ENCODE measurements at regions not wholly inside any gene's neighbourhood (a gene's known extent, or its start where the extent isn't known, plus 50 kb on each side); places are given as distances from the start of the nearest gene placed in this dataset.
"Not testable (repeated sequence)": the region's sequence is repeated elsewhere in the genome, so short reads cannot be mapped to it uniquely, and the experiment has no call there.

DNA sequence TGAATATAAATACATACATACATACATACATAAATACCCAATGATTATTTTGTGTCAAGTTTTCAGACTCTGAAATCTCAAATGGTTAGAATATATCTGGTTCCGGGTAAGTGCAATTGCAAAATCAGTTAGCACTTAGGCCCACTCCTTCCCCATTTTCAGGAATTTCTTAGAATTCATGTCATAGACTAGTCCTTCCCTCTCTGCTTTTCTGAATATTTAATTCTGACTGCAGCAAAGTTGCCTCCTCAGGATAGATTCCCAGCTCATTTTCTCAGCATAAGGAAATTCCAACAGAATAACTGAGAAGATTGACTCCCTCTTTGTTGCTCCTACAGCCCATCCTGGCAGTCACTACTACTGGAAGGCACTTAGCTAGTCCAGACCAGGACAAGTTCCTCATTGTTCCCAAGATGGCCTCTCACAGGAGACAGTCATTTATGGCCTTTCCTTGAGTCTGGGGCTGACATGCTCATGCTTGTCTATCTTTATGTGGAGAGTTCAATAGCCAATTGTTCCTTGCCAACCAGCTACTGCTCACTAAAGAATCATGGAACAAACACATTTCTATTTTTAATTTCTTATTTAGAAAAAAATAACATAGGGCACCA lies 142.9 kb upstream of the ITGB1 start:
- no peak for DNase-seq

DNA sequence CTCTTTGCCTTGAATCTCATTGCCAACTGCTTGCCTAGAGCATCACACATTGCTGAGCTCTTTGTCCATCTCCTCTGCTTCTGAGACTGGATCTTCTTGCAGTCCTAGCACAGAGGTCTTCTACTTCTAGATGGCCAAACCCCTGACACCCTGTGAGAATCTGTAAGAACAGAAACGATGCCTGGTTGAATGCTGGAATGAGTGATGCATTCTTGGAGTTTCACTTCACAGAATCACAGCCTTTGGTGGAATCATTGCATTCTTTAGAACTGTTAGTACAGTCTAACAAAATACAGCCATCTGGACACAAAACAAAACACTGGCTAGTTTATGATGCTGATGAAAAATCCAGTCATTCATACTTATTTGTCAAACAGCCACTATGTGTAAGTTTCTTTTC lies 141.7 kb upstream of the ITGB1 start:
- DNase-seq, result no peak

DNA sequence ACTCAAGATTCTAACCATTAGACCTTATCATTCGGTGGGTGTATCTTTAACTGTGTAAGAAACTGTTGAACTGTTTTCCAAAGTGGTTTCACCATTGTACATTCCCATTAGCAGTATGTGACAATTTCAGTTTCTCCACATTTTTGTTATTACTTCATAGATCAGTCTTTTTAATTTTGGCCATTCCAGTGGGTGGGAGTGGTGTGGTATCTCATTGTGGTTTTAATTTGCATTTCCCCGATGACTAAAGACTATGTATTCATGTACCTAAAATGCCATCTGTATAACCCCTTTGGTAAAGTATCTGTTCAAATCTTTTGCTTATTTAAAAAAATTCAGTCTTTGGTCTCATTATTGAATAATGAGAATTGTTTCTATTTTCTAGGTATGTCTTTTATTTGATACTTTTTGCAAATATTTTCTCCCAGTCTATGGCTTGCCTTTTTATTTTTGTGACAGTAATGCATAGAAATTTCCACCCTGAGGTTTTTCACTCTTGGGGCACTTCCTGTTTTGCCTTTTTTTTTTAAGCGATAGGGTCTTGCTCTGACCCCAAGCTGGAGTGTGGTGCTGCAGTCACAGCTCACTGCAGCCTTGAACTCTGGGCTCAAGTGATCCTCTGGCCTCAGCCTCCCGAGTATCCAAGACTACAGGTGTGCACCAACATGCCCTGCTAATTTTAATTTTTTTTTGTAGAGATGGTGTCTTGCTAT lies 141.1 kb upstream of the ITGB1 start:
- no peak for DNase-seq

DNA sequence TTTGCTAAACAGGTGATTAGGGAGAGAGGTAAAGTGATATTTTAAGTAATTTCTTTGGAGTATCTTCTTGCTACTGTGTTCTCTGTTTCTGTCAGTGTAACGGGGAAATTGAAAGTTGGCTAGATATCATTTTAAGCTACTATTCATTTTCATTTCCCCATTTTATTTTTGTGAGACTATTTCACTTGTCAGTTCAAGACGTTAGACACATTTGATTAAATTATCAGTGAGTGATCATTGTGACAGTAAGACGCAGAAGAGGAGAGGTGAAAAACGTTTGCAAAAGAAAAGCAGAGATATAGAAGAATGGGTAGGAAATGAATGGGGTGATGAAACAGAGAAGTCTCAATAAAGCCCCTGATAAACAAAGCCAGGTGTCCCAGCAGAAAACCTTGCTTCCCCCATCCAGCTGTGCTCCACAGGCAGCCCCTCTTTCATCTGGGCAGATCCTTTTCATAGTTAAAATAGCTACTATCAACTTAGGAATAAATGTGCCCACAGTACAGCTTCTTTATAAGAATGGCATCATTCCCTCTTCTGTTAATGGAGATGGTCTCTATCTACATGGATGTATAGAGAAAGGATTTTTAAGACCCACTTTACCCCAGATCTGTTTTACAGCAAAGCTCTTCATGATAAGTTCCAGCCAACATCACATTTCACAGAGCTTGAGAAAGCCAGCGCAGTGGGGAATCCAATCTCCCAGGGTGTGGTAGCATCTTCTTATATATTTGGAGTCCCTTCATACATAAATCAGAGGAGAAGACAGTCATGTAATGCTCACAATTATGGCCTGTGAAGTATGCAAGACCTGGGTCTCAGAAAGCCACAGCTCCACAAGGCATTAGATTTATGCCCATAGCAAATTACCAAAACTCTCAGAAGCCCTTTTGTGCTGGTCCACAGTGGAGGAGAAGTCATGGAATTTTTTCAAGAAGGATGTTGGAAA lies 138.1 kb upstream of the ITGB1 start:
- DNase-seq, result no peak

DNA sequence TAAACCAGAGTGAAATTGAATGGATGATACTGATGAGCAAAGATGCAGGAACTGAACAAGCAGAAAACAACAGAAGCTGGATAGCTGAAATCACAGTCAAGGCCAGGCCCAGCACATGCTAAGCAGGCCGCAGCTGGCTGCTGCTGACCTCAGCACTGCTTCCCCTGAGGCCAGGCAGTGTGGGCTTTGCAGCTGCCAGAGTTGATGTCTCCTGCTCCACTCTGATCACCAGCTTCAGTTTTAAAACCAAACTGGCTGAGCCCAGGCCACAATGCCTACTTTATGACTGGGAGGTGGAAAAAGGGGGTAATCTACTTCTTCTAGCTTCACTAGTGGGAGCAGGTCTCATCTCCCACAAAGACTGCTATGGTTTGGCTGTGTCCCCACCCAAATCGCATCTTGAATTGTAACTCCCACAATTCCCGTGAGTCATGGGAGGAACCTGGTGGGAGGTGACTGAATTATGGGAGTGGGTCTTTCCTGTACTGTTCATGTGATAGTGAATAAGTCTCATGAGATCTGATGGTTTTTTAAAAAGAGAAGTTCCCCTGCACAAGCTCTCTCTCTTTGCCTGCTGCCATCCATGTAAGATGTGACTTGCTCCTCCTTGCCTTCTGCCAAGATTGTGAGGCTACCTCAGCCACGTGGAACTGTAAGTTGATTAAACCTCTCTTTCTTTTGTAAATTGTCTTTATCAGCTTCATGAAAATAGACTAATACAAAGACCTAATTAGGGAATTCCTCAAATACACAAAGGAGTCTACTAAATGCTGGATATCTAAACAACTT lies 136.4 kb upstream of the ITGB1 start:
- DNase-seq, result no peak

DNA sequence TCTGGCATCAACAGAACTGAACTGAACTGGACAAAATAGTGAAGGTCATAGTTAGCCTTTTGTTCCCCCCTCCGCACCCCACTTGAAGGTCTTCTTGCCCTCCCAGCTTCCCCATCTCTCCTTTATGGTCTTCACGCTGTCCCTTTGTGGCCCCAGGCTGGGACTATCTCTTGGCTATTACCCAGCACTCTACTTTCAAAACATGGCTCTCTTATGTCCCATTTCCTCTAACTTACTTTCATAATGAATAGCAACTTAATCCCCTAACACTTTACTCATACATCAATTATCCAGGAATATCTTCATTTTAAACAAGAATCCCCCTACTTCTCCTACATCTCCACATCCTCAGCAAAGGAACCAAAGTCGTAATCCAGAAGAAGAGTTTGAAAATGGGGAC lies 135.3 kb upstream of the ITGB1 start:
- DNase-seq, result no peak

DNA sequence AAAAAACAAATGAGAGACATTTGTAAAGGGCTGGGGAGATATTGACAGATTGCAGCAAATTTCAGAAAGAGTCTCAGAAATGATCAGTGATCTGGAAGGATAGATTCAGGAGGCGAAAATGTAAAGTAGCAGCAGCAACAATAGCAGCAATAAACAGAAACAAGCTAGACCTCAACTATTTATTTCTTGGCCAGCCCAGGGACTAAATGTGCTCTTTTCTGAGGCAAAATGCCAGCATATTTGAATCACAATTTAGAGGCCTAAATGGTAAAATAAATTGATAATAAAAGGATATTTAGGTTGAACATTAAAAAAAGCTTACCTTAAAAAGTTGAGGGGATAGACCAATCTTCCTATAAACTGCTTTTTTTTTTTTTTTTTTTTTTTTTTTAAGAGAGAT lies 134.6 kb upstream of the ITGB1 start:
- DNase-seq, result no peak

DNA sequence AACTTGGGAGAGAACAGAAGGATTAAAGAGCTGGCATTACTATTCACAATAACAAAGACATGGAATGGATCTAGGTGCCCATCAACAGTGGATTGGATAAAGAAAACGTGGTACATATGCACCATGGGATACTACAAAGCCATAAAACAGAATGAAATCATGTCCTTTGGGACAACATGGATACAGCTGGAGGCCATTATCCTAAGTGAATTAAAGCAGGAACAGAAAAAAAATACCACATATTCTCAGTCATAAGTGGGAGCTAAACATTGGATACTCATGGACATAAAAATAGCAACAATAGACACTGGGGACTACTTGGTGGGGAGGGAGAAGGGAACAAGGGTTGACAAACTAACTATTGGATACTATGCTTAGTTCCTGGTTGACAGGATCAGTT lies 133.2 kb upstream of the ITGB1 start:
- no peak for DNase-seq

DNA sequence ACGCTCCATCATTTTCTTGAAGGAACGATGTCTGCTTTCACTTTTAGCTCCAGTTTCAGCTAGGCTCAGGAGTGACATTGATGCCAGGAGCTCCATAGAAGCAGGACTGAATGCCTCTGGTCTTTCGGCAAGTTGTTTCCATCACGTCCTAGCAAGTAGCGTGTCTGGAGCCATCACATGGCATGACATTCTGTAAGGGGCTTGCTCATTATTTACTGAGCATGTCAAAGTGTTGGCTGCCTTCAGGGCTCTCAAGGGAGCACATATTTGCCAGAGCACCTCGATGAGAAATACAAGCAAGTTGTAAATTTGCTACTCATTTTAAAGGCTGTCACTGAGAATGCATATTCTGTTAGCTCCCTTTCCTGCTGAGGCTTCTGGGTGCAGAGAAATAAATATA lies 131.0 kb upstream of the ITGB1 start:
- DNase-seq, result no peak

DNA sequence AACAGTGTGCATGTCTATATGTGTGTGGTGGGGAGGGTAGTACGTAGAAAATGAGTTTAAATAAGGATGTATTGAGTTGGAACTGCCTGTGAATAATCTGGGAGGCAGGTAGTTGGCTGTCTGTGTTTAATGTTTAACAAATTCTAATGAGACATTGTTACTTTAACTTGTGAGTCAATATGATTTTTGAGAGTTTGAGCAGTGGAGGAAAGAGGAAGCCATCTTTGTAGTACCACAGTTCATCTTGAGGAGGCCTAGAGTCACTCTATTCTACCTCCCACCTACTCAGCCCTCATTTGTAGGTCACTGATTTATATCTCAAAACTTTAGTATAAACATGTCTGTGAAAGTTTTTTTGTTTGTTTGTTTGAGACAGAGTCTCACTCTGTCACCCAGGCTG lies 129.9 kb upstream of the ITGB1 start:
- no peak for DNase-seq

DNA sequence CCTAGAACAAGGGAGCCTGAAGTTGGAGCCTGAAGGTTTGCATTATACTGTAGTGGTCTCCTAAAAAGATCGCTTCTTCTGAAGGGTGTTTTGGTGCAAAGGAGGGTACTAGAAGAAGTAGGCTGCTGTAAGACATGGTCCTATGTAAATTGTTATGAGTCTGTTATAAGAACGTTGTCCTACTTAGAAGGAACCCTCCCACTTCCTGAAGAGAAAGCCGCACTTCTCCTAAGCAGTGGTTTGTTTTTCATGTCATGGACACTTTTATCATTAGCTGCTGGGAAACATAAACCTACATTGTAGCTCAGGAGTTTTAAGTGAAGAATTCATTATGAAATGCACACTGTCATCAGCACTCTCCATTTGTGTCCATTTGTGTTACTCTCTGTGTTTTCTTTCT lies 129.1 kb upstream of the ITGB1 start:
- DNase-seq, result no peak

DNA sequence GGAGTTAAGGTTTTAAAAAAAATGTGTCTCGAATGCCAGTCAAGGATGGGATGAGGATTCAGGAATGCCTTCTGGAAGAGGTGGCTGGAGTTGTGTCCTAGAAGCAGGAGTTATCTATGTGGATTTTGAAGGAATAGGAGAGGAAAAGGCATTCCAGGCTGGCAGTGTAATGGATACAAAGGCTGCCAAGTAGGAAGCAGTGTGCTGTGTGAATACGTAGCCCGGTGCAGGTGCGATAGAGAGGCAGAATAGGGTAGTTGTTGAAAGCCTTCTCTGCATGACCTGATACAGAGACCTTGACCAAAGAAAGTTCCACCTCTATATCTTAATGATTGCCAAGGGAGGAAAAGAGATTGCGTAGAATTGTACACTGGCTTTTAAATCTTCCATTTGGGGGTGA lies 128.1 kb upstream of the ITGB1 start:
- DNase-seq, result no peak

DNA sequence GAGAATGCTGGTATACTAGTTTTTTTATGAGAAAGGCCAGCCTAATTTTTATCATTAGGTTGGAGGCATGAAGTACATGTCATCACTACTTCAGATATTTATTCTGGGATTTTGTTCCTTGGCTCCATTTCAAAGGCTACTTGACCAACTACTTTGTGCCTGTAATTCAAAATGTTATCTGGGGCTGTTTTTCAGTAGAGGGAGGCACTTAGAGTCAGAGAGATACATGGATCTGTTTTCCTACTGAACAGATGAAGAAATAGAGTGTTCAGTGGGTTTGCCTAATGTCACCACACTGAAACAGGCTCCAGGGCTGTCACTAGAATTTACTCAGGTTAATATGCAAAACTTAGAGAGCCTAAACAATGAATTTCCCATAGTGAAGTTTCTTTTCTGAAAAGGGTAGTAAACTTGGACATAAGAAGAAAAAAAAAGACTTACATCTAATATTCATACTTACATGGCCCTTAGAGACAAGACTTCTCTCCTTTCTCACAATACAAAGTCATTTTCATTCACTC lies 127.3 kb upstream of the ITGB1 start:
- DNase-seq, result no peak

DNA sequence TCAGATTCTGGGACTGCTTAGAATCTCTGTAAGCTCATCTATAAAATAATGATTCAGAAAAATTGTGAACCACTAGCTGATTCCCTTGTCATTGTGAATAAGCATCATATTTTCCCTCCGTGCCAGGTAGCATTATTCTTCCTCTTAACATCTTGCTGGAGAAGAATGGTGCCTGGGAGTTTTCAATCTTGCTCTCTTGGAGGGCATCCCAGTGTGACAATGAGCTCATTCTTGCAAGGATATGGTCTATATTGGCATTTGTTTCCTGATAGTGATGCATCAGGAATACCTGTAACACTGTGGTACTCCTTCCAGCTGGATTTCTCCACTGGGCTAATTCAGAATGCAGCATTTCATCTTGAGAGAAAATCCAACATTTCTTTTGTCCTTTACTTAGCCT lies 126.4 kb upstream of the ITGB1 start:
- no peak for DNase-seq

DNA sequence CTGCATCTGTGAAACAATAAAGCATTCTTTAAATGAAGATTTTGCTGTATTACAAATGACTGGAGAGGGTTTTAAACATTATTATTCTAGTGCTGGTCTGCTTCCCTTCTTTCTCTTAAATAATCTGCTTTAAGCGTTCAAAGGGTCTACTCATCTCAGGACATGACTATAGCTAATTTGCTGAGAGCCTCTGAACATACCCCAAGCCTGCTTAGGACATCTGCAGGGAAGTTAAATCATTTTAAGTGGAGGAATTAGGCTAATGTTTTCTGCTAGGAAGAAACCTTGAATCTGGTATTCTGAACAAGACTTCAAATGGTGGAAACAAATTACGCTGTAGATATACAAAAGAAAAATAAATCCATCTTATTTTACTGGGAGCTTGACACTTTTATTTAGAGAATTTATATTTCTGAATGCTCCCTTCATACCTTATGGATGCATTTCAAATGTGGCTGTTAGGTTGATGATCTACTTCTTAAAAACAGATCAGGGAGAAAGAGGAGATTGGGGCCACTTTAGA lies 124.4 kb upstream of the ITGB1 start:
- DNase-seq, result no peak

DNA sequence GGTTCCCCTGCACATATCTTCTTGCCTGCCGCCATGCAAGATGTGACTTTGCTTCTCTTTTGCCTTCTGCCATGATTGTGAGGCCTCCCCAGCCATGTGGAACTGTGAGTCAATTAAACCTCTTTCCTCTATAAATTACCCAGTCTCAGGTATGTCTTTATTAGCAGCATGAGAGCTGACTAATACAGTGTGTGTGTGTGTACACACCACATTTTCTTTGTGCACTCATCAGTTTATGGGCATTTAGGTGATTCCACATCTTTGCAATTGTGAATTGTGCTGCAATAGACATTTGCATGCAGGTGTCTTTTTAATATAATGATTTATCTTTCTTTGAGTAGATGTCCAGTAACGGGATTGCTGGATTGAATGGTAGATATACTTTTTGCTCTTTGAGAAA lies 122.4 kb upstream of the ITGB1 start:
- DNase-seq, result not testable (repeated sequence)

DNA sequence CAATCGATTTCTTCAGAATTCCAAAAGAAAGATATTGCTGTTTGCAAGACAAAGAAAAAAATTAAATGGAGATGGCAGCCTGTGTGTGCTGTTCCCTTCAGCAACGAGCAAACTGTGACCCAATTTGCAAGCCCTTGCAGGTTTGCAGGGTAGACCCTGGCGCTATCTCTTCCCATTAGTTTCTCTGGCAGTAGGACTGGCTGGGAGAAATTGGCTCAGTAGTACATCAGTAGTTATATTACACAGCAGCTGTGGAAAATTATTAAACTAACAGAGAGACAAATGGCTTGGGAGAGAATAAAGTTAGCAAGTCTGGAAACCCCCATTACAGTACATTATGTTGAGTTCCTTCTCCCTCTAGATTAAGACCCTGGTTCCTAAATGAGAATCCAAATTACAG lies 116.4 kb upstream of the ITGB1 start:
- no peak for DNase-seq

DNA sequence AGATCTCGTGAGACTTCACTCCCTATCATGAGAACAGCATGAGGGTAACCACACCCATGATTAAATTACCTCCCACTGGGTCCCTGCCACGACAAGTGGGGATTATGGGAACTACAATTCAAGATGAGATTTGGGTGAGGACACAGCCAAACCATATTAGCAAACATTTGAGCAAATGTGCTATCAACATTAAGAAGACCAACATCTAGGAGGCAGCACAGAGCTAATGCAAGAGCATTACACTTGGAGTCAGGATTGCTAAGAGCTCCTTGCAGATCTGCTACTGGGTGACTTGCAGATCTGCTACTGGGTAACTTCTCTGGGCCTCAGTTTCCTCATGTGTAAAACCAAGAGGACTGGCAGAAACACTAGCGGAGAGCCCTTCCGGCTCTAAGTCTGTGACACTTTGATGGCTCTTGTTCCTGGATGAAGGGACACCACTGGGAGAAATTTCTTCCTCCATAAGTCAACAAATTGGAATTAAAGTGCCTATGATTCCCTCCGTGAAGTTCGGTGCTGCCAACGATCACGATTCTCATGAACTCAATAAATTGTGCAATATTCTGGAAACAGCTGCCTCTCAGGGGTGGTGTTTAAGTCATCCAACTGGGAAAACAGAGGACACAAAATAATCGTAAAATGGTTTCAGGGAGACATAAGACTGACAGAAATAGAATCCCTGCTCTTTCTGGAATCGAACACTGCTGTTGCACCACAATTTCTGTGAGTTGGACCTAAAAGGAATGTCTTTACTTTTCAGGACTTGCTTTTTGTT lies 115.8 kb upstream of the ITGB1 start:
- DNase-seq, result no peak

DNA sequence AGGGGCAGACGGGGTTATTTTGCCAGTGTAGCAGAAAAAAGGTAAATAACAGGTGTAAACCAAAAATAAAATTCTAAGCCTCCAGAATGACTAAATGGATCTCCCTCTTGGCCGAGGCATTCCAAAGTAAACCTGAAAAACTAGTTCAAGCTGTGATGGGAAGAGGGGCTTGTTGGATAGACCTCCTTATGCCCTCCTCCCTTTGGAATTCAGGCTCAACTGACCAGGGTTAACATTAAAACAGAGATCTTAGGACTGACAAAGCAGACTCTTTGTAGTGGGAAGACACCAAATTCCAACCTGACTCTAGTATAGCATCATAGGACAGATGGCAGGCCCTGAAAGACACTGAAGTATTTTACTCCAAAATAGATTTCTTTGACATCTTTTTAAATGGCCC lies 113.8 kb upstream of the ITGB1 start:
- no peak for DNase-seq

DNA sequence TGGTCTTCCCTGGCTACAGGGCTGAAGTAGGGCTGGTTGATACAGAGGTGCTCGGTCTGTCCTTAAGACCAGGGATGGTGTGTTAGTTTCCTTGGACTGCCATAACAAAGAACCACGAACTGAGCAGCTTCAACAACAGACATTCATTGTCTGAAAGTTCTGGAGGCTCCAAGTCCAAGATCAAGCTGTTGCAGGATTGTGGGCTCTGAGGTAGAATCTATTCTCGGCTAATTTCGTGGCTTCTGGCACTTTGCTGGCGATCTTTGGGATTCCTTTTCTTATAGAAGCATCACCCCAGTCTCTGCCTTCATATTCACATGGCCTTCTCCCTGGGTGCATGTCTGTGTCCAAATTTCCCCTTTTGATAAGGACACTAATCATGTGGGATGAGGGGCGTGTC lies 112.1 kb upstream of the ITGB1 start:
- DNase-seq, result no peak

DNA sequence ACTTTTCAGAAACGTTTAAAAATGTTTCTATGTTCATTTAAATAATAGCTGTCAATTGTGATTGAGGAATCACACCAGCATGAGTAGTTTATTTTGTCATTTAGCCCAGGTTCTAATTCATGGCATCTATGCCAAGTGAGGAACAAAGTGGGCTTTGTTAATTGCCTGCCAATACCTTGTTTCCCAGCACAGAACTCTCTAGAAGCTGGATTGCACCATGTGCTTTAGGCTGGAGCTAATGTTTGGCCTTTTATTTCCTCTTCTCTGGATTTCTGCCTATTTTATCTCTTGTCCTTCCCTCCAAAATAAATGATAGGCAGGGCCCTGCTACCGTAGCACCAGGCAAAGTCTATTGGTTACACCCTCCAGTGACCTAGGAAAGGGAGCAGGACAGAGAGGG lies 109.9 kb upstream of the ITGB1 start:
- DNase-seq, result no peak

DNA sequence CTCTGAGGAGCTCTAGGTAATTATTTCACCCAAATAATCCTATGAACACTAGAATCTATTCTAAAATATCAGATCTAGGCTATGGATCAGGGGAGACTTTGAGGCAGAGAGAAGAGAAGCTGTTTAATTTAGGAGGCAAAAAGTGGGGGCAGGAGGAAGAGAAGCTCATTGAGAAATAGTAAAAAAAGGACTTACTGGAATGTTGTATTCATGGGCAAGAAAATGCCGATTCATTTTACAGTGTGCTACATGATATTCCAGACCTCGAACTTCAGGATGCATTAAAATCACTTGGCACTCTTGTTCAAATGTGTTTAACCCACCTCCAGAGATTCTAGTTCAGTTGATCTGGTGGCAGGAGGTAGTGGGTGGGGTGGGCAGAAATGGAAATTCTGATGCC lies 109.5 kb upstream of the ITGB1 start:
- DNase-seq, result no peak
